ENCODE measurements at regions not wholly inside any gene's neighbourhood (a gene's known extent, or its start where the extent isn't known, plus 50 kb on each side); places are given as distances from the start of the nearest gene placed in this dataset.

GRCh38 chr4:171181090-171181489 is 632.1 kb upstream of the GALNTL6 start:
- TF ChIP-seq CTCF (IDR thresholded peaks at IDR 0.05; ENCODE audit: low read length) (no peak), EZH2 (IDR thresholded peaks at IDR 0.05; ENCODE audit: borderline replicate concordance, low read length) (no peak)

Measured in OCI-LY1 (cell line).